ENCODE measurements at regions not wholly inside any gene's neighbourhood (a gene's known extent, or its start where the extent isn't known, plus 50 kb on each side); places are given as distances from the start of the nearest gene placed in this dataset.
A peak's percentile ranks its signal among the peaks of the same experiment; 100 is the strongest.

GRCh38 chr1:5748286-5749225 lies 243.7 kb downstream of the NPHP4 start:
- DNase-seq, result no peak

DNA sequence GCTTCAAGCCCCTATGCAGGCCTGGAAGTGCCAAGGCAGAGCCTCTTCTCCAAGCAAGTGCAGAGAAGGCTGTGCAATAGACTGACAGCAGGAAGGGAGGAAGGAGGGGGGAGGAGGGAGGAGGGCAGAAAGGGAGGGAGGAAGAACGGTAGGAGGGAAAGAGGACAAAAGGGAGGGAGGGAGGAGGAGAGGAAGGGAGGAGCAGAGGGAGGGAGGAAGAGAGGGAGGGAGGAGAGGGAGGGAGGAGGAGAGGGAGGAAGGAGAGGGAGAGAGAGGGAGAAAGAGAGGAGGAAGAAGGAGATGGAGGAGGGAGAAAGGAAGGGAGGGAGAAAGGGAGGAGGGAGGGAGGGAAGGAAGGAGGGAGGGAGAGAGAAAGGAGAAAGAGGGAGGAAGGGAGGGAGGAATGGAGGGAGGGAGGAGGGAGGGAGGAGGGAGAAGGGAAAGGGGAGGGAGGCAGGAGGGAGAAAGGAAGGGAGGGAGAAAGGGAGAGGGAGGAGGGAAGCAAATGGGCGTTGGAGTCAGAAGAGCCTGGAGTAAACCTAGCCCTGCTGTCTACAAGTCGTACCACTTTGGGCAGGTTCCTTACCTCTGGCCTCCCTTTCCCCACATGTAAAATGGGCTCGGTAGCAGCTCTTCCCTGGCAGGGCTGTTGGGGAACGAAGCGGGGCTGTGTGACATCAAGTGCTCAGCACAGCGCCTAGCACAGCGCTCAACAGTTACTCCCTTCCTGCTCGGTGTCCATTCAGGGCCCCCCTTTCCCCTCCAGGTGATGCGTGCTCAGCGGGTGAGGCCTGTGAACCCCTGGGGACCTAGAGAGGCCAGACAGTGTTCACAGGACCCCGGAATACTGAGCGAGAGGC lies 244.6 kb downstream of the NPHP4 start:
- DNase-seq, result no peak

- no peak for DNase-seq
Observed at GRCh38 chr1:5746611-5747425, 245.4 kb downstream of the NPHP4 start.

GRCh38 chr1:5745800-5746610 lies 246.2 kb downstream of the NPHP4 start:
- peak; percentile 83 for DNase-seq

- DNase-seq, result no peak
Observed at GRCh38 chr1:5744911-5745799, 247.1 kb downstream of the NPHP4 start.

- no peak for DNase-seq
Observed at GRCh38 chr1:5744341-5744740, 247.9 kb downstream of the NPHP4 start.

- DNase-seq, result no peak
Observed at GRCh38 chr1:5743435-5744095, 248.7 kb downstream of the NPHP4 start.

- no peak for DNase-seq
Observed at GRCh38 chr1:5742801-5743200, 249.4 kb downstream of the NPHP4 start.

DNA sequence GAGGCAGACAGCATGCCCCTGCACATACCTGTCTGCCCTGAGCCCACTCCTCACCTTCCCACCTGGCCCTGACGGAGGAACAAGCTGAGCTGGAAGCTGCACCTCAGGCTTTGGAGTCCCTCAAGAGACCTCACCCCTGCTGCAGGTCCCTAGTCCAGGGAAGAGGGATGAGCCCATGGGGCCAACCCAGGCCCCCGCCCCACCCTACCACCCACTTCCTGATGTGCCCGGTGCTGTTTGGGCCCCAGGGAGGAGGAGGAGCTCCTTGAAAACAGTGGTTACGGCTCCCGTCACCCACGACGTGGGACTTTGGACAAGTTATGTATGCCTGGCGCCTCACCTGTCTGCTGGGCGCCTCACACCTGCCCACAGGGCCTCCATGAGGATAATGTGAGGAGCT lies 250.2 kb downstream of the NPHP4 start:
- no peak for DNase-seq

GRCh38 chr1:5740865-5741860 lies 251.1 kb downstream of the NPHP4 start:
- DNase-seq, result peak; percentile 48

GRCh38 chr1:5740450-5740849 lies 251.8 kb downstream of the NPHP4 start:
- DNase-seq, result no peak

DNA sequence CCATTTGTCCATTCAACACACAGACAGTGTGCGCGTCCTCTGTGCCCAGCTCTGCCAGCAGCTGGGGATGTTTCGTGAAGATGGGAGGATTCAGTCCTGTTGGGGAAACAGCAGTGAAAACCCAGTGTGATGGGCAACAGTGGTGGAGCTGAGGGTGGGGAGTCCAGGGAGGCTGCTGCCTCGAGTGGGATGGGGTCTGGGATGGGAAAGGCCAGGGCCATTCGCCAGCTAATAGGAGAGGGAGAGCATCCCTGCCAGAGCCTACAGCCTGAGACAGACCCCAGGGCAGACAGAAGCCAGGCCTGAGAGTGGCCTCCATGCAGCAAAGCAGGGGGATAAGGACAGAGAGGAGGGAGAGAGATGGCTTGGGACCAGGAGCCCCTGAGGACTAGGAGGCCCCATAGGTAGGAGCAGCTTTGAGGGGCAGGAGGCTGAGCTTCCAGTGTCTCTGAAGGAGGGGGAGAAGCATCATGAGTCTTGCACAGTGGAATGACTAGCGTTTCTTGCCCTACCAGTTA lies 252.6 kb downstream of the NPHP4 start:
- no peak for DNase-seq

- DNase-seq, result no peak
Observed at GRCh38 chr1:5738911-5739462, 253.2 kb downstream of the NPHP4 start.

DNA sequence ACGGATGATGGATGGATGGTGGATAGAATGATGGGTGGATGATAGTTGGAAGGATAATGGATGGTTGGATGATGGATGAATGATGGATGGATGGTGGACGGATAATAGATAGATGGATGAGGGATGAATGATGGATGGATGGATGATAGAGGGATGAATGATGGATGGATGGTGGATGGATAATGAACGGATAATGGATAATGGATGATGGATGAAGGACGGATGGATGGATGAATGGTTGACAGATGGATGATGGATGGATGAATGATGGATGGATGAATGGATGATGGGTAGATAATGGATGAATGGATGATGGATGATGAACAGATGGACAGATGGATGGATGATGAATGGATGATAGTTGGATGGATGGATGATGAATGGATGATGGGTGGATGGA lies 255.1 kb downstream of the NPHP4 start:
- no peak for DNase-seq

DNA sequence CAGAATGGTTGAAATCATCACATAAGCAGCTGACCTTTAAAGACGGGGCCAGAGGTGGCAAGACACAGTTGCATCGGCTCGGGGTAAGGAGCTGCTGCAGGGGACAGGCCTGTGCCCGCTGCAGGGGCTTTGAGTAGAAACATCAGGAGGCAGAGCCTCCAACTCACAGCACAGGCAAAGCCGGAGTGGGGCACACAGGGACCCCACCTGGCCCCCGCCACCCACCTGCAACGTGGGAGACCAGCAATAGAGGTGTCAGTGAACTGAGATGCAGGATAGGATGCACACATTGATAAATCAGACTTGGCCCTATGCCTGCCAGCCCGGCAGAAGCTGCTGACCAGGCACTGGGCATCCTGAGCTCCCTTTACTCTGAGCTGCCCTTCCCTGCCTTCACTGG lies 257.2 kb downstream of the NPHP4 start:
- DNase-seq, result no peak

GRCh38 chr1:5734414-5734813 lies 257.8 kb downstream of the NPHP4 start:
- DNase-seq, result no peak

- DNase-seq, result no peak
Observed at GRCh38 chr1:5733596-5733995, 258.6 kb downstream of the NPHP4 start.

GRCh38 chr1:5731110-5731423 lies 261.2 kb downstream of the NPHP4 start:
- DNase-seq, result no peak

All from hematopoietic multipotent progenitor cell treated with erythropoietin and hydrocortisone succinate and interleukin-3 and kit ligand, for 4 days (in vitro differentiated cells).